GM12878 (cell line): ENCODE measurements at regions not wholly inside any gene's neighbourhood (a gene's known extent, or its start where the extent isn't known, plus 50 kb on each side); places are given as distances from the start of the nearest gene placed in this dataset.

ENCODE experiments used
- ATAC-seq: fragments of 200-7000 bp; cut with Tn5 transposase; 3 replicates; pipeline ENCODE4 v1.9.1; 2020; ENCODE audit warnings: mild to moderate bottlenecking, moderate library complexity
- BruUV-seq: library from RNA; stranded (reverse); fragments of 400-500 nt; replicated peaks from 2 replicates; lab custom pipeline; 2021; lab: Mats Ljungman, UMichigan
- CTCF ChIA-PET: fragments of 300-600 bp; sonication (Branson Sonifier 250); formaldehyde crosslinking; extraction: SDS; loops from one replicate; lab custom pipeline; 2021; ENCODE audit warnings: inconsistent platforms; lab: Yijun Ruan, JAX
- POLR2A ChIA-PET: fragments of 350-600 bp; formaldehyde crosslinking; extraction: SDS; loops from one replicate; lab custom pipeline; 2021; ENCODE audit warnings: inconsistent platforms; lab: Charles Lee
- RAD21 ChIA-PET: fragments of 300-600 bp; sonication (Branson Sonifier 250); formaldehyde crosslinking; loops from one replicate; lab custom pipeline; 2023; ENCODE audit warnings: antibody characterized with exemption; ENCODE audit not compliant: unreplicated experiment; lab: Charles Lee
- SMC1A ChIA-PET: fragments of 300-600 bp; sonication (Branson Sonifier 250); formaldehyde crosslinking; loops from one replicate; lab custom pipeline; 2023; ENCODE audit not compliant: unreplicated experiment, uncharacterized antibody; lab: Charles Lee
- DNase-seq: peaks from one replicate; pipeline ENCODE4 v3.0.0-alpha.2; 2011; ENCODE audit warnings: low read depth, low spot score
- FAIRE-seq: peaks from 3 replicates; lab custom pipeline; 2011; peaks lifted over from hg19 to GRCh38; lab: Jason Lieb, UNC
- H2AFZ ChIP-seq: 2 replicates; pipeline ENCODE4 v1.6.0; 2011; ENCODE audit warnings: low read depth, low read length, control low read depth; ENCODE audit not compliant: control insufficient read depth
- H3K27ac ChIP-seq: 2 replicates; pipeline ENCODE4 v1.5.1; 2011; ENCODE audit warnings: control low read depth; ENCODE audit not compliant: control insufficient read depth, insufficient read depth
- H3K27me3 ChIP-seq, 2 experiments: replicated peaks in 1 of 2; 2 replicates each; pipeline versions ENCODE4 v1.6.0 to v1.6.1; 2011; ENCODE audit warnings: low read length in 1 of 2; ENCODE audit not compliant: control insufficient read depth in 2 of 2, insufficient read depth in 2 of 2
- H3K36me3 ChIP-seq, 2 experiments: 2 replicates each; pipeline ENCODE4 v1.5.1; 2011; ENCODE audit warnings: low read length in 1 of 2; ENCODE audit not compliant: control insufficient read depth in 2 of 2, insufficient read depth in 2 of 2
- H3K4me1 ChIP-seq: 2 replicates; pipeline ENCODE4 v1.6.1; 2011; ENCODE audit warnings: mild to moderate bottlenecking, low read length, moderate library complexity, mixed read lengths; ENCODE audit not compliant: control insufficient read depth, insufficient read depth
- H3K4me2 ChIP-seq: 2 replicates; pipeline ENCODE4 v1.6.0; 2011; ENCODE audit warnings: control low read depth; ENCODE audit not compliant: control insufficient read depth, insufficient read depth
- H3K4me3 ChIP-seq: fragments of 200-600 bp; sonication (generic); 2 replicates; pipeline ENCODE4 v1.5.1; 2016
- H3K79me2 ChIP-seq: 2 replicates; pipeline ENCODE4 v1.6.0; 2011; ENCODE audit warnings: low read length; ENCODE audit not compliant: control insufficient read depth, insufficient read depth
- H3K9ac ChIP-seq: 2 replicates; pipeline ENCODE4 v1.8.0; 2011; ENCODE audit warnings: low read length, control low read depth, mixed read lengths; ENCODE audit not compliant: control insufficient read depth, insufficient read depth
- H3K9me3 ChIP-seq: replicated peaks from 3 replicates; pipeline ENCODE4 v1.5.1; 2011; ENCODE audit warnings: mild to moderate bottlenecking, low read length; ENCODE audit not compliant: control insufficient read depth, insufficient read depth
- H4K20me1 ChIP-seq: 2 replicates; pipeline ENCODE4 v1.6.0; 2011; ENCODE audit not compliant: control insufficient read depth, insufficient read depth
- CHD1 ChIP-seq: IDR thresholded peaks from 2 replicates; pipeline ENCODE4 v1.6.1; 2012; ENCODE audit warnings: low read depth, low read length, improper control_type of control experiment
- CREB1 ChIP-seq: IDR thresholded peaks from 2 replicates; pipeline ENCODE4 v1.6.1; 2012; ENCODE audit warnings: low read depth, mild to moderate bottlenecking, inconsistent platforms
- CUX1 ChIP-seq: IDR thresholded peaks from 2 replicates; pipeline ENCODE4 v1.6.1; 2012; ENCODE audit warnings: improper control_type of control experiment, low read depth, low read length; ENCODE audit not compliant: insufficient replicate concordance
- JUNB ChIP-seq: IDR thresholded peaks from 2 replicates; pipeline ENCODE4 v1.6.1; 2016; ENCODE audit warnings: antibody characterized with exemption, mild to moderate bottlenecking
- MEF2B ChIP-seq: fragments of 450-650 bp; IDR thresholded peaks from 2 replicates; pipeline ENCODE4 v1.6.1; 2018; ENCODE audit warnings: mild to moderate bottlenecking, moderate library complexity; ENCODE audit not compliant: partially characterized antibody, poor library complexity, severe bottlenecking
- NKRF ChIP-seq: fragments of 450-650 bp; conservative IDR thresholded peaks from 2 replicates; pipeline ENCODE4 v1.6.1; 2017; ENCODE audit warnings: mild to moderate bottlenecking, moderate library complexity
- NRF1 ChIP-seq: conservative IDR thresholded peaks from 2 replicates; pipeline ENCODE4 v1.6.1; 2011; ENCODE audit warnings: mild to moderate bottlenecking, low read depth, low read length, improper control_type of control experiment
- RAD51 ChIP-seq: fragments of 450-650 bp; IDR thresholded peaks from 2 replicates; pipeline ENCODE4 v1.6.1; 2016; ENCODE audit warnings: moderate library complexity, mild to moderate bottlenecking, inconsistent platforms
- TARDBP ChIP-seq: IDR thresholded peaks from 2 replicates; pipeline ENCODE4 v1.6.1; 2016; ENCODE audit warnings: borderline replicate concordance
- YBX1 ChIP-seq: fragments of 450-650 bp; IDR thresholded peaks from 2 replicates; pipeline ENCODE4 v1.6.1; 2016; ENCODE audit warnings: antibody characterized with exemption
- ZNF274 ChIP-seq: IDR thresholded peaks from one replicate; pipeline ENCODE4 v1.8.0; 2011; ENCODE audit not compliant: insufficient read length, insufficient read depth
- WGBS: methylation state at CpG from one replicate; pipeline ENCODE4 v1.1.6; 2016; ENCODE audit warnings: low lambda C conversion rate; ENCODE audit not compliant: insufficient replicate concordance, insufficient coverage; ENCODE audit errors: missing lambda C conversion rate; 5-methylcytosine and 5-hydroxymethylcytosine counted together
- in situ Hi-C: fragments of 300-500 bp; cut with MboI; formaldehyde crosslinking; loops from 9 replicates; pipeline ENCODE4 v1.14.3; 2018; ENCODE audit warnings: mixed read lengths
- intact Hi-C: fragments of 100-400 bp; cut with micrococcal nuclease; formaldehyde crosslinking; loops from one replicate; pipeline ENCODE4 v1.14.2; 2022; ENCODE audit not compliant: unreplicated experiment
- TF ChIP-seq, protein P1 (sequence below): IDR thresholded peaks from 2 replicates; pipeline ENCODE4 v1.6.1; 2011; ENCODE audit warnings: low read depth, mild to moderate bottlenecking, low read length, moderate library complexity, borderline replicate concordance; ENCODE audit errors: extremely low read depth

- TF ChIP-seq NKRF (no peak), TARDBP (no peak)
- TF ChIP-seq, all 136 proteins: peak for 0
Observed at GRCh38 chr19:31597616-31598015, 248.4 kb upstream of the TSHZ3 start (continued).

DNA sequence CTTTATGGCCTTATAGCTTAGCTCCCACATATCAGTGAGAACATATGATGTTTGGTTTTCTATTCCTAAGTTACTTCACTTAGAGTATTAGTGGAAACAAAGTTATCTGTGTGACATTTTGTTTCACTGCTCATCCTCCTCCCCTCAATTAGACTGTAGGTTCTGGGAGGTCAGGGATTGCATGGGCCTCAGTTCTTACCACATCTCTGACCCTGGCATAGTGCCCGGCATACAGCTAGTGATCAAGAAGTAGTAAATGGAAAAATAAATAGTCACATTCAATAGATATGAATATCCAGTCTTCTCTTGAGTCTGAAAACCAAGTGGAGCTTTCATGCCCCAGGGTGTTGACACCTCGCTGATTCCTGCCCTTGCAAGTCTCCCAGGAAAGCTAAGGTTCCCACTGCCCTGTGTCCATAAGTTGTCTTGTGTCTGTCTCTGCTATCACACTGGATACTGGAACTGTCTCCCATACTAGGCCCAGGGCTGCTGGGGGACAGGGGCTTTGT is 249.5 kb upstream of the TSHZ3 start:
- DNase-seq (no peak), ATAC-seq (no peak), FAIRE-seq (no peak)
- CTCF ChIA-PET = no interaction called here
- H3K79me2 ChIP-seq = no peaks in the 10 kb centered on the region
- in situ Hi-C loops = no loop called here
- intact Hi-C loops = no loop called here
- BruUV-seq = no TSS peak
- WGBS = 25% methylated on average over 2 of the region's 2 CpGs
- no peak overlapping the region for H3K27ac ChIP-seq
- no peak overlapping the region for H2AFZ ChIP-seq
- TF ChIP-seq NRF1 (no peak), JUNB (no peak), RAD51 (no peak), CREB1 (no peak), YBX1 (no peak), ZNF274 (no peak), MEF2B (no peak), CUX1 (no peak), CHD1 (no peak)
- TF ChIP-seq, protein P1, sequence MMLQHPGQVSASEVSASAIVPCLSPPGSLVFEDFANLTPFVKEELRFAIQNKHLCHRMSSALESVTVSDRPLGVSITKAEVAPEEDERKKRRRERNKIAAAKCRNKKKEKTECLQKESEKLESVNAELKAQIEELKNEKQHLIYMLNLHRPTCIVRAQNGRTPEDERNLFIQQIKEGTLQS = no peak
- no peaks in the 10 kb centered on the region for H3K27me3 ChIP-seq
- no peaks in the 10 kb centered on the region for H3K4me1 ChIP-seq
- H3K36me3 ChIP-seq = no peaks in the 10 kb centered on the region
- SMC1A ChIA-PET = no interaction called here
- no peaks in the 10 kb centered on the region for H4K20me1 ChIP-seq
- H3K9me3 ChIP-seq = no peaks in the 10 kb centered on the region; the same call in 2 of the 3 replicates
- POLR2A ChIA-PET = no interaction called here
- RAD21 ChIA-PET = no interaction called here
- H3K4me2 ChIP-seq = no peak overlapping the region
- no peak overlapping the region for H3K4me3 ChIP-seq
- H3K9ac ChIP-seq = no peak overlapping the region
